ENCODE measurements at regions not wholly inside any gene's neighbourhood (a gene's known extent, or its start where the extent isn't known, plus 50 kb on each side); places are given as distances from the start of the nearest gene placed in this dataset.

DNA sequence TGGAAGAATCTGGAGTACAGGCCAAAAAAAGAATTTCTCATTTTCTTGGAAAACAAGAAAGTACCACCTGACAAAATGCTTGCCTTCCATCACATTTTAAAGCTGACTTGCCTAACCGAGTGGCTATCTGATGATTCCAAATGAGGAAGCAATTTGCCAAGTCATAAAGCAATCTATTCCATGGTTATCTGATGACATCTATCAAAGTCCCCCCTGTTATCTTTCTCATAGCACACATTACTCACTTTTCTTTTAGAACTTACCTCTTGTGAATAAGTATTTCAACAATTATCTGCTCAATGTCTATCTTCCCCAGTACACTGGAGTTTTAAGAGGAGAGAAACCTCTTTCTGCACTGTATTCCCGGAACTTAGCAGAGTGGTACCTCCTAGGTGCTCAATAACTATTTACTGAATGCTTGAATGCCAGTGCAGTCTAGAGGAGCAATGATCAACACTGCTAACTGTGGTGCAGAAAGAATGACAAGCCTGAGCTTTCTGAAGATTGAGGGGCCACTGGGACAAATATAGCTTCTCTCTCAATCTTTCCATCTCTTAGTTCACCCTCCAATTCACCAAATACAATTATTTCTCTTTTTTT lies 186.3 kb upstream of the ATP11B start:
- DNase-seq, result no peak

- no peak for DNase-seq
These were observed 184.5 kb upstream of the ATP11B start for GRCh38 chr3:182608832-182609231.

GRCh38 chr3:182609575-182610156 lies 183.6 kb upstream of the ATP11B start:
- DNase-seq, result no peak

- DNase-seq, result no peak
These were observed 181.0 kb upstream of the ATP11B start for GRCh38 chr3:182612332-182612731.

GRCh38 chr3:182617500-182617899 lies 175.8 kb upstream of the ATP11B start:
- no peak for DNase-seq

DNA sequence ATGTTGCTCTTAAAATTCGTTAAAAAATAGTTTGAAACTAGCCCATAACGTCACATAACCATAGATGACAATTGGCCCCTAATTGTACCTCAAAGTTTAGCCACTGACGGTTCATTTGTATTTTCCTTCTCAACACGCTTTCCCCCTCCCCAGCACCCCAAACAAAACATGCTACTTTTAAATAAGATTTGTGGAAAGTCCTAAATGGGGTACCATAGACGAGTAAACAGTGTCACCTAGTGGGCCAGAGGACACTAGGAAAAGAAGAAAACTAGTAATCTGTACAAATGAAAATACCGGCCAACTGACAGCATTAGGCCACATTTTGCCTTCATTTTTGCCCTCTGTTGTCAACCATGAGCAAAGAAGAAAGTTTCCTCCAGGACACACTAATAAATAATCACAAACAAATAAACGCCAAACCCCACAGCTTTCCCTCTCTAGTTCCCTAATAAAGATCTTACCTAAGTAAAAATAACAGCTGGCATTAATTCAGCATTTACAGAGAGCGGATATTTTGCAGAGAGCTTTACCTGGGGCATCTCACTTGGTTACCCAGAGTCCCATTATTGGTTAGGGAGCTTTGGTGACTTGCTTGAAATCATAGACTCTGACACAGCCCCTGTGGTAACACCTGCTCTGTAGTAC lies 175.1 kb upstream of the ATP11B start:
- peak; percentile 13 for DNase-seq

GRCh38 chr3:182618981-182619591 lies 174.2 kb upstream of the ATP11B start:
- DNase-seq, result no peak

- no peak for DNase-seq
These were observed 172.4 kb upstream of the ATP11B start for GRCh38 chr3:182620723-182621434.

DNA sequence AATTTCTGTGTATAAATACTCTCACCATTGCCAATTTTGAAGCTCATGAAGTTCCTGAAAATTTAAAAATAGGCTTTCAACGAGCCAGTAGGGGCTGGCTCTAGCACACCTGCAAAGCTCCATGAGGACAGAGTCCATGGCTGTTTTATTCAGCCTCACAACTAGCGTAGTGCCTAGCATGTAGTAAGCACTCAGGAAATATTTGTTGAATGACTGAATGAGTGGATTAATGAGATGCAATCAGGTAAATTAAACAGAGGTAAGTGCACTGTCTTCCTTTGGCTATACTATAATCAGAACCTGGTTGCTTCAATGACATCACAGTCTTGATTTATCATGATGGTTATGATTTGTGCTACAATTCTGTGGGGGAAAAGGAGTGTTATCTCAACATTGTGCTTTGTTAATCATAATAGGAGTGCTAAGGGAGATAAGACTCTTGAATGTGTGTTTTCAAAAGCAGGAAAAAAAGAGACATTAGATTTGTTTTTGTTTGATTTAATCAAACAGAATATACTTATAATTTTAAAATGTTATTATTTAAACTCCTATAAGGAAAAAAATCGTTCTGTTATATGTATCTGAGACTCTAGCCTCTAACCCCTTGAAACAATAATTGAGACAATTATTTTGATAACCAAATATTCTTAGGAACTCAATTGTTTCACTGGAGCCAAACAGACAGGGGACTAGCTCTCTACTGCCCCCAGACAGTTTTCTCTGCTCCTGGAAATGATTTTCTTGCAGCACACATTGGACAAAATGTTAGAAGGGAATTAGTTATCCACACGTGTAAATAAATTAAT lies 171.7 kb upstream of the ATP11B start:
- peak; percentile 5 for DNase-seq

DNA sequence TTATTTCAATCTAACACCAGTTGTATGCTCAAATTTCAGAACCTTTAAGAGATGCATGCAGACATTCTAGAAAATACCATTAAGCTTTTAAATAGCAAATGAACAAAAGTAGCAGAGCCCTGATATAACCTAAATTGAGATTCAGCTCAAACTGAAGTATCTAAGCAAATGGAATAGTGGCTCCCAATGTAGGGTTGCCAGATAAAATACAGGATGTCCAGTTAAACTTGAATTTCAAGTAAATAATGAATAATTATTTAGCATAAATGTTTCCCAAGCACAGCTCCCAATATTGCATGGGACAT lies 171.1 kb upstream of the ATP11B start:
- DNase-seq, result no peak

DNA sequence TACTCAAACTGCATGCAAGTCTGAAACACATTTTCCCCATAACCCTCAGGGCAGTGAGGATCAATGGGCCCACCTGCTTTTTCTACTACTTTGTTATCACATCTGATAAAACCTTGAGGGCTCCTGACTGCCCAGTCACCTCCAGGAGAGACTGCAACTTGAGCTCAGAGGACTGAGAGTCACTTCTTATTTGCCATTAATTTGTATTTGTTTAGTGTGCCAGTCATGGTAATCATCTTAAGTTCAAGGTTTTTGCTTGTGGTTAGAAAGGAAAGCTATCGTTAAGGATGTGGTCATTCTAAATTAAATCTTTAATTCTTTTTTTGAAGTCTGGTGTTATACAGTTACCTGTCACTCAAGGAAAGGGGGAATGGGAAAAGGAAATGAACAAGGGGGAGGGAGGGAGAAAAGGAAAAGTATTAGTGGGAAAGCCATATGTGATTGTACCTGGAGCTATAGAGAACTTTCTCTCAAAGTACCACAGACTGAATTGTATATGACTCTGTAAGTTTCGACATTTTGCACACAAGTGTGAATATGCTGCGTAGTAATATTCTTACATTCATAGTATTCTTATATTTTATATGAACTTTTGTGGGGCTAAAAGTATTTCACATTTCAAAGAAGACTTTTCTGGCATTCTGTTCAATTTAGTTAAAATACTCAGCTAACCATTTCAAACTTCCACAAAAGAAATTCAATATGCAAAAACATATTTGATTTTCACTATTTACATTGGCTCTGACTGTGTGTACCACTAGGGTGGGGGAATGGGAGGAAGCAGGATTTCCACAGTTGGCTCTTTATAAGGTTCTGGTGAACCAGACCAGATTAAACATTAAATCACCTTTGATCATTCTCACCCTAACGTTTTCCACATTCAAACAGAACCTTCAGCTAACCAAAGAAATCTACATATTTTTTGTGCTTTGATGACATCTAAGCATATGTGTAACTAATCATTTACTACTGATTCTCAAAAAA lies 166.5 kb upstream of the ATP11B start:
- no peak for DNase-seq

DNA sequence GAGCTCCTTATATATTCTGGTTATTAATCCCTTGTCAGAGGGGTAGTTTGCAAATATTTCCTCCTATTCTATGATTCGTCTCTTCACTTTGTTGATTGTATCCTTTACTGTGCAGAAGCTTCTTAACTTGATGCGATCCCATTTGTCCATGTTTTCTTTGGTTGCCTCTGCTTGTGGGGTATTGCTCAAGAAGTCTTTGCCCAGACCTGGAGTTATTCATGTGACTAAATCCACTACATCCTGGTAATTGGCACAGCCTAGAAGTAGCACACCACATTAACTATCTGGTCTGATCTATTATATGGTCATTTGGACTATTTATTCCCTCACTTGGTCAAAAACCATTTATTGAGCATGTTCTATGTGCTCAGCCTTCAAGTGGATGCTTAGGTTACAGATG lies 164.8 kb upstream of the ATP11B start:
- DNase-seq, result no peak

DNA sequence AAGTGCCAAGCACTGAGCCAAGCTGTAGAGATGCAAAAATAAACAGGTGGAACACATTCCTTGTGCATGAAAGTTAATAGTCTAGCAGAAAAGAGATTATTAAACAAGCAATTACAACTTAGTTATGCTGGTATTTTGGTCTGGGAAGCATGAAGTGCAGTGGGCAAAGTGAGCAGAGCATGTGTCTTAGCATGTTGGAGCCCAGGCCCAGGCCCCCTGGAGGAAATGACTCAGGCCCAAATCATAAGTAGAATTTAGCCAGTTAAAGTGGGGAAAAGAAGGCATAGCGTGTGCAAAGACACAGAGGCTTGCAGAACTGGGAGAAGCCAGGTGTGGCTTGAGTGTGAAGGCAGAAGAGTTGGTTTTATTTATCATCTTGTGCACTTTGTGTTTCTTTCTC lies 163.8 kb upstream of the ATP11B start:
- DNase-seq, result no peak

DNA sequence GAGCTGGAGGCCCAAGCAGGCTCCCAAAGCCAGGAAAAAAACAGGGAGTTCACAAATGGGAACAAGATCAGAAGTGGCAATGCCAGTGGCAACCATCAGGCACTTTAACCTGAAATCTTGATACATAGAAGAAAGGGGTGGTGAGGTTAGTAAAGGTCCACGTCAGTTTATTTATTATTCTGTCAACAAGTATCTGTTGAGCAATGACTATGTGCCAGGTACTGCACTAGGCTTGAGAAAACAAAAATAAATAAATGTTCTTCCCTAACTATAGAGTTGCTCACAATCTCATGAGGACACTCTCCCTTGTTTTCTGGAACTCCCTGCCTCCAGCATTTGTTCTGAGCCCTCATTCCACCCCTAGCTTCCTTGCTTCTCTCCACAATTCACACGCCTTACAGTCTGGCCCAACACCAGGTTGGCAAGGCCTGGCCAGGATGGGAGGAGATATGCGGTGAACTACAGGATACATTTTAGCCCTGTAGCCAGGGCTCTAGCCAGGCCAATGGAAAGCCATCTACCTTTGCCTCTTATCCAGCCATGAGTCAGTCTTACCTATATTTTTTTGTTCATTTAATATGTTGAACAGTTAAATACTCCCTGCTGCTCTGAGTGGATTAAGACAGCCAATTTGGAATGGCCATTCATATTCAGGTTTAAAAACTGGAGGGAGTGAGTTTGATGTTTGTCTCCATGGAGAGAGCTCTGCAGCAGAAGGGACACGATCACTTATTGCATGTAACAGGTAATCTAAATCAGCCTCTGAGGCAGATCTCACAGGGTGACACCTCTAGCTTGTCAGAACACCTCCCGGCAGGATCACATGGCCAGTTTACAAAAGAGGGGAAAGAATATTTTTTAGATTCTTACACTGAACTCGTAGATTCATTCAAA lies 161.9 kb upstream of the ATP11B start:
- DNase-seq, result no peak

GRCh38 chr3:182632077-182632393 lies 161.3 kb upstream of the ATP11B start:
- DNase-seq, result no peak

- DNase-seq, result no peak
These were observed 160.1 kb upstream of the ATP11B start for GRCh38 chr3:182633186-182633585.

DNA sequence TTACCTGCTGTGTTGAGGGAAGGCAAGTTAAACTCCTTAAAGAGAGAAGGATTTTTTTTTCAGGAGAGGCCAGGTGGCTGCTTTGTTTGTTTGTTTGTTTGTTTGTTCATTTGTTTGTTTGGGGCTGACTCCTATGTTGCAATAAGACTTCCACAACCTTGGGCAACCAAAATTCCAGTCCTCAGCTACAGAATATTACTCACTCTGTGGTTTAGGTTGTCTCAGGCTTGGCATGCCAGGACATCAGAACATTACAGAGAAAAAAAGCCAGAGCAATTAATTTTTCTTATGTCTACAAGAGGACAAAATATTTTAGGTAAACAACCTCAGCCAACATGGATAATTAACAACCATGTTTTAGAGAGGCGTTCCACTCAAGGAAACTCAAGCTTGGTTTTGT lies 156.7 kb upstream of the ATP11B start:
- no peak for DNase-seq

- DNase-seq, result no peak
These were observed 155.8 kb upstream of the ATP11B start for GRCh38 chr3:182637350-182638110.

DNA sequence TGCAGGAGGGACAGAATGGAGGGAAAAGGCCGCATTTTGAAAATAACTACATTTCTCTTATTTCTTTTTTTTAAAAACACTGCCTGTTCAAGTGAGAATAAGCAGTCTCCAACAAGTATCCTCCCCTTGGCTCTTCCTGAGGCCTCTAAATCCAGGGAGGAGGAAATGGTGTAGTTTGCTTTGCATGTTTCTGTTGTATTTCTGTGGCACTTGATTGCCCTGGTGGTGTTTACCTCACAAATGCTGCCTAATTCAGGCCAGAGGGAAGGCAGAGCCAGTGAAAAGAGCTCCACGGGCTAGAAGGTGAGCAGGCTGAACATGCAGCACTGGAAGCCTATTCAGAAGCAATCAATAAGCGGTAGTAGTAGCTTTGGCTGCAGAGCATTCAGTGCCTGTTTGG lies 149.3 kb upstream of the ATP11B start:
- DNase-seq, result no peak

Data from dermis blood vessel endothelial cell (primary cell).